ENCODE measurements at regions not wholly inside any gene's neighbourhood (a gene's known extent, or its start where the extent isn't known, plus 50 kb on each side); places are given as distances from the start of the nearest gene placed in this dataset.

GRCh38 chr9:74138182-74138581 lies 359.0 kb upstream of the RORB start:
- no peaks in the 10 kb centered on the region for H3K4me1 Mint-ChIP-seq
- peaks cover 0 to 3% (median 2%) of the 10 kb centered on the region in 3 donors for H3K27me3 Mint-ChIP-seq (ENCODE audit: low read depth in 3 of 3)
- no peaks in the 10 kb centered on the region for H4K20me1 ChIP-seq (ENCODE audit: insufficient read depth, low read length)
- no peak overlapping the region for H3K27ac Mint-ChIP-seq
- H3K27me3 ChIP-seq (ENCODE audit: control insufficient read depth in 2 of 2, insufficient read depth in 2 of 2, low read length in 2 of 2): no peaks in the 10 kb centered on the region
- H3K9ac ChIP-seq (ENCODE audit: insufficient read depth, low read length, poor library complexity, severe bottlenecking): no peak overlapping the region
- H3K79me2 ChIP-seq (ENCODE audit: insufficient read depth, low read length): no peaks in the 10 kb centered on the region
- H3K27ac ChIP-seq (ENCODE audit: low read depth in 1 of 2, low read length in 2 of 2): no peak overlapping the region
- no peak overlapping the region for H3K4me3 Mint-ChIP-seq
- peaks cover 0 to 9% (median 3%) of the 10 kb centered on the region in 7 donors for H3K9me3 Mint-ChIP-seq
- no peak for DNase-seq
- no CpG with 5 or more reads among the region's 2 CpGs for WGBS (ENCODE audit: insufficient coverage)
- intact Hi-C loops (cut with micrococcal nuclease): no loop called here
- no peak overlapping the region for H2AFZ ChIP-seq (ENCODE audit: insufficient read depth, low read depth, low read length, poor library complexity, severe bottlenecking)
- no peak overlapping the region for H3K4me3 ChIP-seq (replicated peaks in 1 of 3; ENCODE audit: low read depth in 2 of 3, low read length in 3 of 3)
- H3K4me1 ChIP-seq (ENCODE audit: control insufficient read depth in 1 of 2, insufficient read depth in 2 of 2, low read length in 2 of 2): no peaks in the 10 kb centered on the region
- H3K9me3 ChIP-seq (replicated peaks in 1 of 2; ENCODE audit: control insufficient read depth in 1 of 2, insufficient read depth in 1 of 2, low read length in 2 of 2): peaks cover 4 to 5% of the 10 kb centered on the region in 2 donors
- H3K36me3 Mint-ChIP-seq: no peaks in the 10 kb centered on the region
- H3K36me3 ChIP-seq (replicated peaks in 1 of 2; ENCODE audit: control insufficient read depth in 1 of 2, insufficient read depth in 2 of 2, low read length in 2 of 2): no peaks in the 10 kb centered on the region
- H3K4me2 ChIP-seq (replicated peaks; ENCODE audit: extremely low read depth, low read length, poor library complexity, severe bottlenecking): no peak overlapping the region
- no peak for TF ChIP-seq CTCF (IDR thresholded peaks at IDR 0.05)

GRCh38 chr9:74140141-74140540 lies 357.0 kb upstream of the RORB start:
- Histone ChIP-seq H3K4me2 (replicated peaks; ENCODE audit: extremely low read depth, low read length, poor library complexity, severe bottlenecking) (no peak overlapping the region), H2AFZ (ENCODE audit: insufficient read depth, low read depth, low read length, poor library complexity, severe bottlenecking) (no peak overlapping the region), H3K27ac (ENCODE audit: low read depth in 1 of 2, low read length in 2 of 2) (no peak overlapping the region), H3K79me2 (ENCODE audit: insufficient read depth, low read length) (no peaks in the 10 kb centered on the region), H3K9ac (ENCODE audit: insufficient read depth, low read length, poor library complexity, severe bottlenecking) (no peak overlapping the region), H3K9me3 (replicated peaks in 1 of 2; ENCODE audit: control insufficient read depth in 1 of 2, insufficient read depth in 1 of 2, low read length in 2 of 2) (peaks cover 0 to 10% of the 10 kb centered on the region in 2 donors), H3K4me1 (ENCODE audit: control insufficient read depth in 1 of 2, insufficient read depth in 2 of 2, low read length in 2 of 2) (no peaks in the 10 kb centered on the region), H3K4me3 (replicated peaks in 1 of 3; ENCODE audit: low read depth in 2 of 3, low read length in 3 of 3) (no peak overlapping the region), H4K20me1 (ENCODE audit: insufficient read depth, low read length) (no peaks in the 10 kb centered on the region), H3K27me3 (ENCODE audit: control insufficient read depth in 2 of 2, insufficient read depth in 2 of 2, low read length in 2 of 2) (no peaks in the 10 kb centered on the region), H3K36me3 (replicated peaks in 1 of 2; ENCODE audit: control insufficient read depth in 1 of 2, insufficient read depth in 2 of 2, low read length in 2 of 2) (no peaks in the 10 kb centered on the region)
- no peak for TF ChIP-seq CTCF (IDR thresholded peaks at IDR 0.05)
- intact Hi-C loops (cut with micrococcal nuclease): no loop called here
- H3K27ac Mint-ChIP-seq: no peak overlapping the region
- no CpG with 5 or more reads among the region's 2 CpGs for WGBS (ENCODE audit: insufficient coverage)
- H3K27me3 Mint-ChIP-seq (ENCODE audit: low read depth in 3 of 3): no peaks in the 10 kb centered on the region
- no peaks in the 10 kb centered on the region for H3K4me1 Mint-ChIP-seq
- no peak for DNase-seq
- peaks cover 0 to 5% (median 2%) of the 10 kb centered on the region in 7 donors for H3K9me3 Mint-ChIP-seq
- H3K36me3 Mint-ChIP-seq: no peaks in the 10 kb centered on the region
- no peak overlapping the region for H3K4me3 Mint-ChIP-seq

Data from CD14-positive monocyte (primary cell).